GM12873 (cell line): ENCODE measurements at regions not wholly inside any gene's neighbourhood (a gene's known extent, or its start where the extent isn't known, plus 50 kb on each side); places are given as distances from the start of the nearest gene placed in this dataset.

ENCODE experiments used
- CTCF ChIP-seq: IDR thresholded peaks from 2 replicates; pipeline ENCODE4 v1.5.1; 2012; ENCODE audit warnings: low read depth, mild to moderate bottlenecking, moderate library complexity, low read length, control low read depth; ENCODE audit not compliant: insufficient read depth; ENCODE audit errors: missing control alignments

- TF ChIP-seq CTCF = no peak
Measured at GRCh38 chr7:17062151-17063044, 180.6 kb upstream of the AGR3 start.

- TF ChIP-seq CTCF = peak; percentile 1
Measured at GRCh38 chr7:17063045-17063383, 181.2 kb upstream of the AGR3 start.

- no peak for TF ChIP-seq CTCF
Measured at GRCh38 chr7:17067691-17068090, 185.9 kb upstream of the AGR3 start.

- no peak for TF ChIP-seq CTCF
Measured at GRCh38 chr7:17069146-17069545, 187.4 kb upstream of the AGR3 start.

GRCh38 chr7:17070231-17070708, 188.5 kb upstream of the AGR3 start:
- no peak for TF ChIP-seq CTCF

- no peak for TF ChIP-seq CTCF
Measured at GRCh38 chr7:17071866-17072265, 190.1 kb upstream of the AGR3 start.

GRCh38 chr7:17075601-17076255, 193.9 kb upstream of the AGR3 start:
- TF ChIP-seq CTCF = no peak
